Astrocyte of the spinal cord (primary cell): ENCODE measurements at regions not wholly inside any gene's neighbourhood (a gene's known extent, or its start where the extent isn't known, plus 50 kb on each side); places are given as distances from the start of the nearest gene placed in this dataset.
"Not testable (repeated sequence)": the region's sequence is repeated elsewhere in the genome, so short reads cannot be mapped to it uniquely, and the experiment has no call there.

ENCODE experiments used
- DNase-seq: peaks from one replicate; pipeline ENCODE4 v3.0.0; 2011; ENCODE audit warnings: low read depth, low spot score
- H3K4me3 ChIP-seq: 2 replicates; pipeline ENCODE4 v1.5.1; 2011; ENCODE audit warnings: low read depth, mild to moderate bottlenecking, low read length, moderate library complexity
- in situ Hi-C: cut with HindIII; loops from 2 replicates; pipeline ENCODE4 v1.10.0; 2017; ENCODE audit warnings: low sequenced_read_pairs
- TF ChIP-seq, protein P1 (sequence below): IDR thresholded peaks from 2 replicates; pipeline ENCODE4 v1.5.1; 2012; ENCODE audit warnings: low read depth, mild to moderate bottlenecking, low read length, inconsistent platforms

DNA sequence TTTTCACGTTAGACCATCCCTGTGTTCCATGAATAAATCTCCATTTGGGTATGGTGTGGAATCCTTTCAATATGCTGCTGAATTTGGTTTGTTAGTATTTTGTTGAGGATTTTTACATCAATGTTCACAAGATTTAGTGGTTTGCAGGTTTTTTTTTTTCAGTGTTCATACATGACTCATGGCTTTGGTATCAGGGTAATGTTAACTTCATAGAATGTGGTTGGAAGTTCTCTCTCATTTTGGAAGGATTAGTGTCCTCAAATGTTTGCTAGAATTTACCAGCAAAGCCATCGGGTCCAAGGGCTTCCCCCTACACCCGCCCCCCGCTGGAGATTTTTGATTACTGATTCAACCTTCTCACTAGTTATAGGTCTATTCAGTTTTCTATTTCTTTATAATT, 398.0 kb downstream of the NXPH1 start:
- DNase-seq = peak; percentile 56
- in situ Hi-C loops = no loop called here
- TF ChIP-seq, protein P1, sequence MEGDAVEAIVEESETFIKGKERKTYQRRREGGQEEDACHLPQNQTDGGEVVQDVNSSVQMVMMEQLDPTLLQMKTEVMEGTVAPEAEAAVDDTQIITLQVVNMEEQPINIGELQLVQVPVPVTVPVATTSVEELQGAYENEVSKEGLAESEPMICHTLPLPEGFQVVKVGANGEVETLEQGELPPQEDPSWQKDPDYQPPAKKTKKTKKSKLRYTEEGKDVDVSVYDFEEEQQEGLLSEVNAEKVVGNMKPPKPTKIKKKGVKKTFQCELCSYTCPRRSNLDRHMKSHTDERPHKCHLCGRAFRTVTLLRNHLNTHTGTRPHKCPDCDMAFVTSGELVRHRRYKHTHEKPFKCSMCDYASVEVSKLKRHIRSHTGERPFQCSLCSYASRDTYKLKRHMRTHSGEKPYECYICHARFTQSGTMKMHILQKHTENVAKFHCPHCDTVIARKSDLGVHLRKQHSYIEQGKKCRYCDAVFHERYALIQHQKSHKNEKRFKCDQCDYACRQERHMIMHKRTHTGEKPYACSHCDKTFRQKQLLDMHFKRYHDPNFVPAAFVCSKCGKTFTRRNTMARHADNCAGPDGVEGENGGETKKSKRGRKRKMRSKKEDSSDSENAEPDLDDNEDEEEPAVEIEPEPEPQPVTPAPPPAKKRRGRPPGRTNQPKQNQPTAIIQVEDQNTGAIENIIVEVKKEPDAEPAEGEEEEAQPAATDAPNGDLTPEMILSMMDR = no peak

DNA sequence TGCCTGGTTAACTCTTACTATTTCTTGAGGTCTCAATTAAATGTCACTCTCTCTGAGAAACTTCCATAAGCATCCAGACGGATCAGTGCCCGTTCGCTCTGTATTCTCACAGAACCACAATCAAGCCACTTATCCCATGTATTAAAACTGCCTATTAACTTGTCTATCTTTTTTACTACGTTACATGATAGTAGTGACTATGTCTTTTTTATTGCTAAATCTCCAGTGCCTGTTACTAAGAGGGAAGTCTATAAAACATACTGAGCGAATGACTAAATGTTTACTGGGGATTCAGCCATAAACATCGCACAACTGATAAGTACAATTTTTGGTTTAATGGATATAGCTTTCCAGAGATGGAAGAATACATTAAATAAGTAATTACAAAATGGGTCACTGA, 399.9 kb downstream of the NXPH1 start:
- in situ Hi-C loops = no loop called here
- TF ChIP-seq, protein P1 = no peak
- DNase-seq = no peak
- no peak overlapping the region for H3K4me3 ChIP-seq

More for the DNA sequence above, 398.0 kb downstream of the NXPH1 start:
- H3K4me3 ChIP-seq = no peak overlapping the region

DNA sequence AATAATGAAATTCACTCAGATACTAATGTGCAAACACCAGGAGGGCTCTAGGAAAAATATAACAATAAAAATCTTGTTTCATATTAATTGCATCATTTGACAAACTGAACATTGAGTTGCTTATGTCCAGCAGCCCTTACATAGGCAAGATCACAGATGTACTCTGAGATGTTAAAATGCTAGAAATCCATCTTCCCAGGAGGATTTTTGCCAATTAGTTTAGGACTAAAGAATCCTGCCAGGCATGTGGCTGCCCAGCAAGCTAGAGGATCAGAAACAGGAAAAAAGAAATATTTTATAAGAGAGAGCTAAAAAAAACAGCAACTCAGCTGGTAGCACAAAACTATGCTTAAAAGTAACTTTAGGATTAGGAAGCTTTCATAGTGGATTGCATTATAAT, 407.8 kb downstream of the NXPH1 start:
- in situ Hi-C loops = no loop called here
- TF ChIP-seq, protein P1 = no peak
- no peak for DNase-seq
- H3K4me3 ChIP-seq = no peak overlapping the region

DNA sequence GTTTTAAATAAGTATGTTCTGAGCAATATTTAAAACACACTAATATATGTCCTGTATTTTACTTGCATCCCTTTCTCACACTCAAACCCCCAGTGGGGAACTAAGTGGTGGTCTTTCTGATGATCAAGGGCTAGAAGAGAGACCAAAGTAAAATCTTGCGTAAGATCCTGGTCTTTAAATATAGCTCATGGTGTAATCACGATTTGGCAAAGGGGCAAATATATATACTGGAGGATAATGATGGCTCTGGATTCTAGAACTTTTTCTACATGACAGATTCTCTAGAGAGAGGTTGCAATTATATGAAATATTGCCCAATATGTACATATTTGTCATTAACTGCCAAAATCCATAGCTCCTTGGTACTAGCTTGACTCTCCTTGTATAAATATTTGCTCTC, 438.3 kb downstream of the NXPH1 start:
- TF ChIP-seq, protein P1 = no peak
- no peak overlapping the region for H3K4me3 ChIP-seq
- in situ Hi-C loops = no loop called here
- DNase-seq = no peak

DNA sequence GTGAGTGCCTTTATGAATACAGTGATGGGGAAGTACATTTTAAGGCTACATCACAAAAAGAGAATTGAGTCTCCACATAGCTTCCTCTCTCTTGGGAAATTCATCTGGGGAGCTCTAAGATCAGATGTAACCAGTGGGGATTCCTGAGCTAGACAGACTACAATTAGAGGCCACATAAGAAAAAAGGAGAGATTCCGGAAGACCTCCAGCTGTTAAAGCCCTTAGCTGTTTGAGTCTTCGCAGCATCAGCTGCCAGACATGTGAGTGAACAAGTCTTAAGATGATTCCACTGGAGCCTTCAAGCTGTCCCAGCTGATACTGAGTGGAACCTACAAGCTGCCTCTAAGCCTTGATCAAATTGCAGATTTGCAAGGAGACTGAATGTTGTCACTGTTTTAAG, 448.5 kb downstream of the NXPH1 start:
- TF ChIP-seq, protein P1 = no peak
- in situ Hi-C loops = no loop called here
- no peak for DNase-seq
- H3K4me3 ChIP-seq = no peak overlapping the region

DNA sequence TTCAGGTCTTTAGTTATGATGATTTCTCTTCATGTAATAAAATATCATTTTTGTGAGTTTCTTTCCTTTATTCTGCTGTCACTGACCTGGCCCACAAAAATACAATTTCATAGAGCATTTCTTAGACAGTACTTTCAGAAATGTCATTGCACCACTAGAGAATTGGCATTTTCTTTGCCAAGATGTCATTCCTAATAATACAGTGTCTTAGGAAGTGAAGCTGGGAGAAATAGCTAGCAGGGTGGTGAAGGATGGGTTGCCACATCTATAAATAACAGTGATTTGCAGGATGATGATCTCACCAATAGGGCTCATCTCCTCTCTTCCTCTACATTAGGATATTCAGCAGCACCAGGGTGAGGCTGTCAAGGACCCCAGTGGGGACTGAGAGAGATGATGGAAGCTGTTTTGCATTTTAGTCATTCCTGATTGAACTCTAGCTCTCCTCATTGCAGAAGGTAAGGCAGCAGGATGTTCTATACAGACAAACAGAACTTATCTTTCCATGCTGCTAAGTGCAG, 452.1 kb downstream of the NXPH1 start:
- TF ChIP-seq, protein P1 = no peak
- H3K4me3 ChIP-seq = no peak overlapping the region
- in situ Hi-C loops = no loop called here
- no peak for DNase-seq

DNA sequence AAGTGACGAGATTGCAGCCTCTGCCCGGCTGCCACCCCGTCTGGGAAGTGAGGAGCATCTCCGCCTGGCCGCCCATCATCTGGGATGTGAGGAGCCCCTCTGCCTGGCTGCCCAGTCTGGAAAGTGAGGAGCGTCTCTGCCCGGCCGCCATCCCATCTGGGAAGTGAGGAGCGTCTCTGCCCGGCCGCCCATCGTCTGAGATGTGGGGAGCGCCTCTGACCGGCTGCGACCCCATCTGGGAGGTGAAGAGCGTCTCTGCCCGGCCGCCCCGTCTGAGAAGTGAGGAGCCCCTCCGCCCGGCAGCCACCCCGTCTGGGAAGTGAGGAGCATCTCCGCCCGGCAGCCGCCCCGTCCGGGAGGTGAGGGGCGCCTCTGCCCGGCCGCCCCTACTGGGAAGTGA, 456.9 kb downstream of the NXPH1 start:
- DNase-seq, in situ Hi-C loops, H3K4me3 ChIP-seq: not testable (repeated sequence)
